ENCODE measurements at regions not wholly inside any gene's neighbourhood (a gene's known extent, or its start where the extent isn't known, plus 50 kb on each side); places are given as distances from the start of the nearest gene placed in this dataset.

- DNase-seq: no peak
Measured at GRCh38 chr7:131895541-131896164, 339.2 kb upstream of the PODXL start.

- no peak for DNase-seq
Measured at GRCh38 chr7:131893631-131894340, 337.4 kb upstream of the PODXL start.

DNA sequence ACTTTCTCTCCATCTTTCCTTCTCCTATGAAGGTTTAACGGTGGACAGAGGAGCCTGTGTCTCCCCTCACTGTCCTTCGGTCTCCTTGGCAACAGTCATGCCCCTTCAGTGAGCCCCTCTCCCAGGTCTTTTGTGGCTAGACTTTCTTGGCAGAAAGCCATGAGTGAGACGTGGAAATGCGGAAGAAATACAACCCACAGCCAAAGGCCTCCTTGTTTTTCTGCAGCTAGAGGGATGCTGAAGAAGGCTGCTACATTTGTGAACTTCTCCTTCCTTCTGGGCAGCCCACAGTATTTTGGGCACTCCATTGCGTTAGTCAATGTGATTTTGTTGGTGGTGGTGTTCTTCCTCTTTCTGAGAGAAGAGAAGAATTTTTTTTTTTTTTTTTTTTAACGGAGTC is 333.7 kb upstream of the PODXL start:
- DNase-seq: no peak

GRCh38 chr7:131889572-131890150 is 333.2 kb upstream of the PODXL start:
- DNase-seq: no peak

GRCh38 chr7:131883769-131884168 is 327.3 kb upstream of the PODXL start:
- no peak for DNase-seq

- no peak for DNase-seq
Measured at GRCh38 chr7:131883196-131883595, 326.8 kb upstream of the PODXL start.

GRCh38 chr7:131882321-131882720 is 325.9 kb upstream of the PODXL start:
- no peak for DNase-seq

DNA sequence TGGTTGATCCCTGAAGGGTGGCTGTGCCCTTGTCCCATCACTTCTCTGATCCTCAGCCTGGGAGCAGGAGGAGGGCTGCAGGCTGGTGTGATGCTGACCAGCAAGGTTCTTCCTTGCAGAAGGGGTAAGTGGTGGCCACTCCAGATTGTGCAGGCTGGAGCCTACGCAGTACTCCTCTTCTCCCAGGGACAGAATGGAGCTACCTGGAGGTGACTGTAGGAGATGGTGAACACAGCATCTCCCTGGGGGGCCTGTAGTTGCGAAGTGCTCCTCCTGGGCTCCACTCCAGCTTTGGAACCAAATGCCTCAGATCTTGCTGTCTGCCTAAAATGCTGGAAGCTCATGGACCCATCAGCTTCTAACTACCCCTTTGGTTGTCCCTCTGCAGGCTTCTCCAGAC is 323.6 kb upstream of the PODXL start:
- no peak for DNase-seq

GRCh38 chr7:131879424-131879823 is 323.0 kb upstream of the PODXL start:
- no peak for DNase-seq

GRCh38 chr7:131878777-131879176 is 322.3 kb upstream of the PODXL start:
- no peak for DNase-seq

GRCh38 chr7:131873581-131873980 is 317.2 kb upstream of the PODXL start:
- no peak for DNase-seq

- no peak for DNase-seq
Measured at GRCh38 chr7:131869986-131870385, 313.6 kb upstream of the PODXL start.

- no peak for DNase-seq
Measured at GRCh38 chr7:131869169-131869844, 312.9 kb upstream of the PODXL start.

GRCh38 chr7:131867461-131867860 is 311.0 kb upstream of the PODXL start:
- DNase-seq: no peak

DNA sequence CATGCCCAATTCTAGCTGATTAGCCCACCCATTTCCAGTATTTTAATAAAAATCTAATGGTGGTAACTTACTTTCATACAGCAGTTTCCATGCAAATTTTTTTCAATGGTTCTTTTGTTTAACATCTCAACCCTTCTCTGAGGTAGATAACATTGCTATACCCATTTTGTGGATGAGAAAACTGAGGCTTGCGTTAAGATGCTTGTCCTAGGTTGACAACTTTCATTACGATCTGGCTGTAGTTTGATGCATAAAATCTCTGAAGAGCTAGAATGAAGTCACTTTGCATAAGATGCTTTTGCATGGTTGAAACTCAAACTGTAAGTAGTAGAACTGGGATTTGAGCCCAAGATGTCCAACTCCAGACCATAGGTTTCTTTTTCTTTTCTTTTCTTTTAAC is 309.5 kb upstream of the PODXL start:
- no peak for DNase-seq

- DNase-seq: no peak
Measured at GRCh38 chr7:131861620-131862346, 305.4 kb upstream of the PODXL start.

GRCh38 chr7:131859147-131859821 is 302.9 kb upstream of the PODXL start:
- DNase-seq: peak; percentile 9

GRCh38 chr7:131858611-131859010 is 302.2 kb upstream of the PODXL start:
- no peak for DNase-seq

DNA sequence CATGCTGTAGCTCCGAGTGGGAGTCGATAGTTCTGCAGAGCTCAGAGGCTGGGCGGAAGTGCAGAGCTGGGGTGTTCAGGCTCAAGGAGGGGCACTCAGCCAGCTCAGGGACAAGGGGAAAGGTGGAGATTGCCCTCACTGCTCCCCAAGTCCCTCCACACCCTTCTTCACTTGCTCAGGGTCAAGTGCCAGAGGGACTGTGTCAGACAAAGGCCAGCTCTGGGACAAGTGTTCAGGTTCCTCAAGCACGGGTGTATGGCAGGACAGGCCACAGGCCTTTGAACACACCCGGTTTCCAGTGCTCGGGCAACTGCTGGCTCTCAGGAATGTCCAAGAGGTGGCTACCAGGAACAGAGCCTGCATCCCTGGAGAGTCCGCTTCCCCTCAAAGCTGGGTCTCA is 293.0 kb upstream of the PODXL start:
- no peak for DNase-seq

GRCh38 chr7:131848033-131848432 is 291.6 kb upstream of the PODXL start:
- no peak for DNase-seq

DNA sequence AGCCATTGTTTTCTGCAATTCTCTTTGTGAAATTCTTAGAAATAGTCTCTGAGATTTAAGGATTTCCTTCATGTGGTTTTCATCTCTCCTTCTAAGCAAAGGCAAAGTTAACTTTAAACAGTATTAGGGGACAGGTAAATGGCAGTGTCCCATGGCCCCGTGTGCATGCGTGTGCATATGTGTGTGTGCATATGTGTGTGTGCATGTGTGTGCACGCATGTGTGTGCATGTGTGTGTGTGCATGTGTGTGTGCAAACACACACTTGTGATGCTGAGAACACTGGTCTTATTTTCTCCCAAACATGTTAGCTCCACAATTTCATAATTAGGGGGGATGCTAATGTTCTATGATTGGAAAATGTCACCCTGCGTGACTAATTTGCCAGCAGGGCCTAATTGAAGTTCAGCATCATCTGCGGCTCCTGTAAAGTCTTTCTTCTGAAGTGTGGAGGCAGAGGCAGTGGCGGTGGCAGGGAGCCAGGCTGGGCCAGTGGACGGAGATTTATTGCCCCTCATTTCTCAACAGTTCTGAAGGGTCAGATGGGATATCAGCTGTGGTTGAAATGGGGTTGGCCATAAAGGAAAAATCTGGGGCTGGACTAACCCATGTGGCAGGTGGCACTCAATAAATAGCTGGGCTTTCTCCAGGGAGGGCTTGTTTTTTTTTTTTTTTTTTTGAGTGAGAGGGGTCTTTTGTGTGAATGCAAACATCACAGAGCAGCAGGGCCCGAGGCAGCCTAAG is 289.3 kb upstream of the PODXL start:
- no peak for DNase-seq

DNA sequence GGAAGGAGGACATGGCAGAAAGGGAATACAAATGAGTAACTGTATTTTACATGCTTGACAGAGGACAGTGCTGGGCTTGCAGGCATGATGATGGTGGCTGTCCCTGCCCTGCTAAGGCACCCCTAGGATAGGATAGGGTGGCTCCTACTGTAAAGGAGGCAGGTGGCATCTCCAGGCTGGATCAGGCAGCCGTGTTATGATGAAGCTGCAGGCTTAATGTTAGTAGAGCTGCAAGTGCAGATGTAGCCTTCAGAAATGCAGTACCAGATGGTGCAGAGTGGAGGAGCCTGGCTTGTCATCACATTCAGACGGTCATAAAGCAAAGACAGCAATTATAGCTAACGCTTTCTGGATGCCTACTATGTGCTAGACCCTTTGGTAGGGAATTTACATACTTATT is 287.9 kb upstream of the PODXL start:
- DNase-seq: no peak

All from activated T-cell treated with anti-CD3 and anti-CD28 coated beads for 4 hours (primary cell).